Ishikawa (cell line): ENCODE measurements at regions not wholly inside any gene's neighbourhood (a gene's known extent, or its start where the extent isn't known, plus 50 kb on each side); places are given as distances from the start of the nearest gene placed in this dataset.

ENCODE experiments used
- CEBPB ChIP-seq: IDR thresholded peaks from 2 replicates; pipeline ENCODE4 v1.6.1; 2012
- CREB1 ChIP-seq: IDR thresholded peaks from 2 replicates; pipeline ENCODE4 v1.6.1; 2012; ENCODE audit warnings: low read depth
- EGR1 ChIP-seq: IDR thresholded peaks from 2 replicates; pipeline ENCODE4 v1.6.1; 2012
- EP300 ChIP-seq: IDR thresholded peaks from 2 replicates; pipeline ENCODE4 v1.6.1; 2012; ENCODE audit warnings: borderline replicate concordance
- FOXM1 ChIP-seq: IDR thresholded peaks from 2 replicates; pipeline ENCODE4 v1.6.1; 2012; ENCODE audit warnings: low read depth, borderline replicate concordance
- NFIC ChIP-seq: IDR thresholded peaks from 2 replicates; pipeline ENCODE4 v1.6.1; 2012
- RAD21 ChIP-seq: IDR thresholded peaks from 2 replicates; pipeline ENCODE4 v1.6.1; 2012; ENCODE audit warnings: low read depth
- TAF1 ChIP-seq: IDR thresholded peaks from 2 replicates; pipeline ENCODE4 v1.6.1; 2012; ENCODE audit warnings: low read depth, mild to moderate bottlenecking
- TCF12 ChIP-seq: IDR thresholded peaks from 2 replicates; pipeline ENCODE4 v1.6.1; 2012; ENCODE audit warnings: low read depth
- TEAD4 ChIP-seq: IDR thresholded peaks from 2 replicates; pipeline ENCODE4 v1.6.1; 2012
- YY1 ChIP-seq: IDR thresholded peaks from 2 replicates; pipeline ENCODE4 v1.6.1; 2012; ENCODE audit warnings: low read depth
- ZBTB7A ChIP-seq: IDR thresholded peaks from 2 replicates; pipeline ENCODE4 v1.6.1; 2012; ENCODE audit warnings: low read depth
- TF ChIP-seq, protein P1 (sequence below): IDR thresholded peaks from 2 replicates; pipeline ENCODE4 v1.6.1; 2012
- TF ChIP-seq, protein P2 (sequence below): IDR thresholded peaks from 2 replicates; pipeline ENCODE4 v1.6.1; 2012
- TF ChIP-seq, protein P3 (sequence below): IDR thresholded peaks from 2 replicates; pipeline ENCODE4 v1.6.1; 2012; ENCODE audit warnings: low read depth, mild to moderate bottlenecking

DNA sequence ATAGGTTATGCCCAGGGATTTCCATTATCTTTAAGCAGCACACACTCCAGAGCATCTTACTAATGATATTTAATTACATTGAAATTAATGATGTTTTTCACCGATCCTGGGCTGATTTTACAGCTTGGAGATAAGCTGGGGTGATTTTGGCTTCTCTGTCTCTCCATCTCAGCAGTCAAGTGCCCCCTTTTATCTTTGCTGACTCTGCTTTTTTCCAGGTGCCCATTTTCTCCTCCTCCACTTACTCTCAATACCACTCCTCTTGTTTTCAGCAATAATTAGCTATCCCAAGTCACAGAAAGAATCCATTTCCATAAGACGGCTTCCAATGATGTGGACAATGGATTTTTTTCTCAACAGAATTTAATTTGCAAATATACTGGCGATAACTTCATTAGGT lies 266.7 kb downstream of the GBA3 start:
- TF ChIP-seq RAD21, result no peak
- TF ChIP-seq FOXM1, result no peak
- TF ChIP-seq, protein P1, sequence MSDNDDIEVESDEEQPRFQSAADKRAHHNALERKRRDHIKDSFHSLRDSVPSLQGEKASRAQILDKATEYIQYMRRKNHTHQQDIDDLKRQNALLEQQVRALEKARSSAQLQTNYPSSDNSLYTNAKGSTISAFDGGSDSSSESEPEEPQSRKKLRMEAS, result no peak
- no peak for TF ChIP-seq EP300
- no peak for TF ChIP-seq NFIC

DNA sequence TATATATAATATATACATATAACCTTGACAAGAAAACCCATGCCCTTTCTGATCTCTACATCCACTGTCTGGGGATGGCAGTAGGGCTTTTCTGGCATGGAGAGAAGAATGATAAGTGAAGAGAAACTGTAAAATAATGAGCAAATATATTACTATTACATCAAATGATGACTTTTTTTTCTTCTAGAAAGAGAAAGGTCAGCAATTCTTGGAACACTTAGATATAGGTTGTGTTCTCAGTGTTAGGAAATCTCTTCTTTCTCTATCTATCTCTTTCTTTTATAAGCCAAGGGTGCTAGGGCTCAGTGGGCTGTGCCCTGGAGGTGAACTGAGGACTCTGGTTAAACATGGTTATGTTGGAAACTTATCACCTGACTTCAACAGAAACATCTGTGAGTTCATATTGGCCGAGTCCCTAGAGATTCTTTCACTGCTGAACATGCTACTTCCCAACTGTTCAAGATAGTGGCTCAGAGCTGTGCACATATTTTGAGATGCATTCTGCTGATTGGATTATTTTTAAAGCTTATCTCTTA lies 265.1 kb downstream of the GBA3 start:
- TF ChIP-seq TEAD4 (no peak), TAF1 (no peak), NFIC (no peak), CREB1 (no peak), YY1 (no peak), FOXM1 (no peak), RAD21 (no peak), EGR1 (no peak), EP300 (no peak), TCF12 (no peak), ZBTB7A (no peak), CEBPB (no peak)
- TF ChIP-seq, protein P1, result no peak
- TF ChIP-seq, protein P2, sequence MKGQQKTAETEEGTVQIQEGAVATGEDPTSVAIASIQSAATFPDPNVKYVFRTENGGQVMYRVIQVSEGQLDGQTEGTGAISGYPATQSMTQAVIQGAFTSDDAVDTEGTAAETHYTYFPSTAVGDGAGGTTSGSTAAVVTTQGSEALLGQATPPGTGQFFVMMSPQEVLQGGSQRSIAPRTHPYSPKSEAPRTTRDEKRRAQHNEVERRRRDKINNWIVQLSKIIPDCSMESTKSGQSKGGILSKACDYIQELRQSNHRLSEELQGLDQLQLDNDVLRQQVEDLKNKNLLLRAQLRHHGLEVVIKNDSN, result no peak
- TF ChIP-seq, protein P3, sequence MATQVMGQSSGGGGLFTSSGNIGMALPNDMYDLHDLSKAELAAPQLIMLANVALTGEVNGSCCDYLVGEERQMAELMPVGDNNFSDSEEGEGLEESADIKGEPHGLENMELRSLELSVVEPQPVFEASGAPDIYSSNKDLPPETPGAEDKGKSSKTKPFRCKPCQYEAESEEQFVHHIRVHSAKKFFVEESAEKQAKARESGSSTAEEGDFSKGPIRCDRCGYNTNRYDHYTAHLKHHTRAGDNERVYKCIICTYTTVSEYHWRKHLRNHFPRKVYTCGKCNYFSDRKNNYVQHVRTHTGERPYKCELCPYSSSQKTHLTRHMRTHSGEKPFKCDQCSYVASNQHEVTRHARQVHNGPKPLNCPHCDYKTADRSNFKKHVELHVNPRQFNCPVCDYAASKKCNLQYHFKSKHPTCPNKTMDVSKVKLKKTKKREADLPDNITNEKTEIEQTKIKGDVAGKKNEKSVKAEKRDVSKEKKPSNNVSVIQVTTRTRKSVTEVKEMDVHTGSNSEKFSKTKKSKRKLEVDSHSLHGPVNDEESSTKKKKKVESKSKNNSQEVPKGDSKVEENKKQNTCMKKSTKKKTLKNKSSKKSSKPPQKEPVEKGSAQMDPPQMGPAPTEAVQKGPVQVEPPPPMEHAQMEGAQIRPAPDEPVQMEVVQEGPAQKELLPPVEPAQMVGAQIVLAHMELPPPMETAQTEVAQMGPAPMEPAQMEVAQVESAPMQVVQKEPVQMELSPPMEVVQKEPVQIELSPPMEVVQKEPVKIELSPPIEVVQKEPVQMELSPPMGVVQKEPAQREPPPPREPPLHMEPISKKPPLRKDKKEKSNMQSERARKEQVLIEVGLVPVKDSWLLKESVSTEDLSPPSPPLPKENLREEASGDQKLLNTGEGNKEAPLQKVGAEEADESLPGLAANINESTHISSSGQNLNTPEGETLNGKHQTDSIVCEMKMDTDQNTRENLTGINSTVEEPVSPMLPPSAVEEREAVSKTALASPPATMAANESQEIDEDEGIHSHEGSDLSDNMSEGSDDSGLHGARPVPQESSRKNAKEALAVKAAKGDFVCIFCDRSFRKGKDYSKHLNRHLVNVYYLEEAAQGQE, result no peak

DNA sequence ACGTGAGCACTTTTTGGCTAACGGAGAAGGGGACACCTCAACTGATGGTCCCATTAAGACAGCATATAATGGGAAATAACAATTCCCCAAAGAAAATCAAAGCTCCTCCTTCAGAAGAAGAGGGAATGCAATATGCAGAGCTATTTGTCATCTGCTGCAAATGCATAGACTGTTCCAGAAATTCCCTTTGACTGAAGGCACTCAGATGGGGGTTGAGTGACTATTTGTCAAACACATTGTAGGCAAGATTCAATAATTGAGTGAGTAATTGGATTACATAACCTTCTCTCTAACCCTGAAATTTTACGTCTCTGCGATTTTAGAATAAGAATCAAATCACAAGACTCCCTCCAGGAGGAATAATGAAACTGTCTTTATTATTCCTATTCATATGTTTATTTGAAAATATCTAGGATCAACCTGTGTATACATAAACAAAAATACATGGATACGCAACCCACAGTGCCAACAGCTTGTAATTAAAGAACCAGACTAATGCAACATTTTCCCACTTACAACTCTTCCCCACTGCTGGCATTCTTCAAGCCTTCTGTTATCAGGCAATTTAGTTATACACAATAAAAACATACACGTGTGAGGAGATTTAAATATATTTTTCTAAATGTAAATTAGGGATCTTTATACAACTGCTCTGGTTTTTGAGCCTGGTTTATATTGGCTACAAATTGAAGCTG lies 256.6 kb downstream of the GBA3 start:
- TF ChIP-seq EP300 (no peak), TAF1 (no peak), RAD21 (no peak), TCF12 (no peak), TEAD4 (no peak), EGR1 (no peak), YY1 (no peak), CREB1 (no peak), CEBPB (no peak), ZBTB7A (no peak)
- TF ChIP-seq, protein P3, result no peak
- TF ChIP-seq, protein P2, result no peak
- TF ChIP-seq, protein P1, result no peak

DNA sequence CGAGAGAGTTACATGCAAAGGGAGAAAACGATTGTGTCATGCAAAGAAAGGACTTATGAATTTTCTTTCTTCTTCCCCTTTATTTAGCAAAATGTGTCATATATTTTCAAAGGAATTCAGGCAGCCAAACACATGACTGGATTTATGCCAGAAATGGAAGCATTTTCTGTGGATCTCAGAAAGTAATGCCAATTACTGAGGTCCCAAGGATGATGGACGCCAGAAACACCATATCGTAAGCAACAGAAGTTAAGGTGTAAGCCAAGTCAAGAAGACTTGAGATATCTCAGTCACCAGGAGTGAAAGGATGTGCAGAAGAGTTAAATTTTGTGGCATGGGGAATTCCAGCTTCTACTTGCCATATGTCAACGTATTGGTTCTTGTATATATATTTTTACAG lies 255.1 kb downstream of the GBA3 start:
- TF ChIP-seq, protein P2, result no peak
- TF ChIP-seq, protein P3, result no peak
- TF ChIP-seq ZBTB7A, result no peak
- TF ChIP-seq FOXM1, result no peak
- TF ChIP-seq TAF1, result no peak
- no peak for TF ChIP-seq EP300
- TF ChIP-seq NFIC, result no peak
- no peak for TF ChIP-seq TEAD4
- no peak for TF ChIP-seq EGR1
- TF ChIP-seq TCF12, result no peak
- no peak for TF ChIP-seq CEBPB
